ENCODE measurements at regions not wholly inside any gene's neighbourhood (a gene's known extent, or its start where the extent isn't known, plus 50 kb on each side); places are given as distances from the start of the nearest gene placed in this dataset.

- H4K20me1 ChIP-seq (ENCODE audit: insufficient read depth, poor library complexity, severe bottlenecking): no peaks in the 10 kb centered on the region
- H2AFZ ChIP-seq: no peak overlapping the region
- DNase-seq (ENCODE audit: low spot score): no peak
- no peaks in the 10 kb centered on the region for H3K79me2 ChIP-seq
- no peaks in the 10 kb centered on the region for H3K36me3 ChIP-seq (replicated peaks; ENCODE audit: insufficient read depth, low read depth)
- H3K4me2 ChIP-seq: no peak overlapping the region
- H3K4me1 ChIP-seq (ENCODE audit: insufficient read depth): no peaks in the 10 kb centered on the region
- WGBS (ENCODE audit: low lambda C conversion rate, missing lambda C conversion rate): 34% methylated on average over 7 of the region's 7 CpGs
- no peaks in the 10 kb centered on the region for H3K9me2 ChIP-seq (replicated peaks; ENCODE audit: insufficient read depth)
- H3K4me3 ChIP-seq: no peak overlapping the region
- no peak overlapping the region for H3K27ac ChIP-seq
- H3K27me3 ChIP-seq: no peaks in the 10 kb centered on the region
- TF ChIP-seq CTCF (IDR thresholded peaks at IDR 0.05; ENCODE audit: poor library complexity): no peak
- no peak for TF ChIP-seq EZH2 (IDR thresholded peaks at IDR 0.05; ENCODE audit: borderline replicate concordance)
- no peak for TF ChIP-seq EZH2phosphoT487 (IDR thresholded peaks at IDR 0.05; ENCODE audit: low read depth, severe bottlenecking, unreplicated experiment)
- no peaks in the 10 kb centered on the region for H3K9me3 ChIP-seq (ENCODE audit: low read depth)
Observed at GRCh38 chr6:88268508-88268907, 102.4 kb upstream of the CNR1 start.

- no peak for TF ChIP-seq EZH2phosphoT487 (IDR thresholded peaks at IDR 0.05; ENCODE audit: low read depth, severe bottlenecking, unreplicated experiment)
- TF ChIP-seq EZH2 (IDR thresholded peaks at IDR 0.05; ENCODE audit: borderline replicate concordance): no peak
- TF ChIP-seq CTCF (IDR thresholded peaks at IDR 0.05; ENCODE audit: poor library complexity): no peak
Observed at GRCh38 chr6:88266126-88266525, 100.0 kb upstream of the CNR1 start.

DNA sequence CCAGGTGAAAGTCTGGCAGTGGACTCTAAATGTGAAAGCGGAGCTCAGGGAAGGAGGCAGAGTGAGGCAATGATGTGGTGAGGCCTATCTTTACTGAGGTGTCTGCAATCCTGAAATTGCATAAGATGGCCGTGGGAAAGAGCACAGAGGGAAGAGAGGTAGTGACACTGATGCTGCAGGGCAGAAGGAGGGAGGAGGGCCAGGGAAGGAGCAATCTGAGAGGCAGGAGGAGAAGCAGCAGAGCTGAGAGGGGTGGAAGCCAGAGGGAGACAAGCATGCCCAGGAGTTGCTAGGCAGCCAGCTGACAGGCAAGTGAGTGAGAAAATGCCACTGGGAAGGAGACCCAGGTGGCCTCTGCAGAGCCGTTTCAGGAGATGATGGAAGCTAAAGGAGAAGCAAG, 97.4 kb upstream of the CNR1 start:
- no peak for DNase-seq (ENCODE audit: low spot score)
- Histone ChIP-seq H2AFZ (no peak overlapping the region), H4K20me1 (ENCODE audit: insufficient read depth, poor library complexity, severe bottlenecking) (no peaks in the 10 kb centered on the region), H3K36me3 (replicated peaks; ENCODE audit: insufficient read depth, low read depth) (no peaks in the 10 kb centered on the region), H3K9me3 (ENCODE audit: low read depth) (no peaks in the 10 kb centered on the region), H3K79me2 (no peaks in the 10 kb centered on the region), H3K4me3 (no peak overlapping the region), H3K4me2 (no peak overlapping the region), H3K27ac (no peak overlapping the region), H3K27me3 (no peaks in the 10 kb centered on the region), H3K4me1 (ENCODE audit: insufficient read depth) (no peaks in the 10 kb centered on the region), H3K9me2 (replicated peaks; ENCODE audit: insufficient read depth) (no peaks in the 10 kb centered on the region)
- WGBS (ENCODE audit: low lambda C conversion rate, missing lambda C conversion rate): 50% methylated on average over 3 of the region's 3 CpGs
- no peak for TF ChIP-seq EZH2 (IDR thresholded peaks at IDR 0.05; ENCODE audit: borderline replicate concordance)
- no peak for TF ChIP-seq CTCF (IDR thresholded peaks at IDR 0.05; ENCODE audit: poor library complexity)
- no peak for TF ChIP-seq EZH2phosphoT487 (IDR thresholded peaks at IDR 0.05; ENCODE audit: low read depth, severe bottlenecking, unreplicated experiment)

More at GRCh38 chr6:88266126-88266525, 100.0 kb upstream of the CNR1 start:
- Histone ChIP-seq H3K36me3 (replicated peaks; ENCODE audit: insufficient read depth, low read depth) (no peaks in the 10 kb centered on the region), H3K4me2 (no peak overlapping the region), H3K9me3 (ENCODE audit: low read depth) (no peaks in the 10 kb centered on the region), H3K4me1 (ENCODE audit: insufficient read depth) (no peaks in the 10 kb centered on the region), H4K20me1 (ENCODE audit: insufficient read depth, poor library complexity, severe bottlenecking) (no peaks in the 10 kb centered on the region), H2AFZ (no peak overlapping the region), H3K27ac (no peak overlapping the region), H3K27me3 (no peaks in the 10 kb centered on the region), H3K4me3 (no peak overlapping the region), H3K9me2 (replicated peaks; ENCODE audit: insufficient read depth) (no peaks in the 10 kb centered on the region), H3K79me2 (no peaks in the 10 kb centered on the region)
- DNase-seq (ENCODE audit: low spot score): no peak

DNA sequence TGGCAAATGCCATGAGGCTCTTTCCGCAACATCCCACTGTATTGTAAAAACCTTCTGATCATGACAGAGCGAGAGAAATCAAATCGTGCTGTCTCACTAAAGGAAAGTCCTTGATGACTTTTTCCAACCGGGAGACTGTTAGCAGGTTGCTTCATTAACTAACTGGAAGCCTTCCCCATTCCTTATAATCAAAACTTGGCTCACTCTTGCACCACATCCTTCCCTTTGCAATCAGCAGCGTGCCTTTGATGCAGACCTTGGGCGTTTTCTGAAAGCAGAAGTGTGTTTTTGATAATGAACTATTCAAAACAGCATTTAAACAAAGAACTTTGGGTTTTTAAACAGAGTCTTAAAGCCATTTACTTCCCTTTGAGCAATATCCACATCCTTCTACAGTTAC, 96.2 kb upstream of the CNR1 start:
- Histone ChIP-seq H3K27me3 (no peaks in the 10 kb centered on the region), H3K4me3 (no peak overlapping the region), H4K20me1 (ENCODE audit: insufficient read depth, poor library complexity, severe bottlenecking) (no peaks in the 10 kb centered on the region), H3K4me2 (no peak overlapping the region), H3K36me3 (replicated peaks; ENCODE audit: insufficient read depth, low read depth) (no peaks in the 10 kb centered on the region), H2AFZ (no peak overlapping the region), H3K79me2 (no peaks in the 10 kb centered on the region), H3K9me3 (ENCODE audit: low read depth) (no peaks in the 10 kb centered on the region), H3K4me1 (ENCODE audit: insufficient read depth) (no peaks in the 10 kb centered on the region), H3K9me2 (replicated peaks; ENCODE audit: insufficient read depth) (no peaks in the 10 kb centered on the region), H3K27ac (no peak overlapping the region)
- TF ChIP-seq EZH2 (IDR thresholded peaks at IDR 0.05; ENCODE audit: borderline replicate concordance) (no peak), CTCF (IDR thresholded peaks at IDR 0.05; ENCODE audit: poor library complexity) (no peak), EZH2phosphoT487 (IDR thresholded peaks at IDR 0.05; ENCODE audit: low read depth, severe bottlenecking, unreplicated experiment) (no peak)
- WGBS (ENCODE audit: low lambda C conversion rate, missing lambda C conversion rate): 88% methylated on average over 6 of the region's 6 CpGs
- no peak for DNase-seq (ENCODE audit: low spot score)
